ENCODE measurements at regions not wholly inside any gene's neighbourhood (a gene's known extent, or its start where the extent isn't known, plus 50 kb on each side); places are given as distances from the start of the nearest gene placed in this dataset.

GRCh38 chr13:107721125-107721869 lies 494.0 kb downstream of the LIG4 start:
- H2AK5ac ChIP-seq (ENCODE audit: low read length, severe bottlenecking), result no peak overlapping the region
- no peak overlapping the region for H4K91ac ChIP-seq (ENCODE audit: low read length)
- H3K4me3 ChIP-seq (ENCODE audit: insufficient read depth in 1 of 2, low read depth in 1 of 2, low read length in 2 of 2), result no peak overlapping the region
- no peak overlapping the region for H3K4ac ChIP-seq (ENCODE audit: low read depth in 1 of 2, low read length in 2 of 2)
- no peak overlapping the region for H2AFZ ChIP-seq (ENCODE audit: low read depth, low read length)
- no peak overlapping the region for H2BK15ac ChIP-seq (ENCODE audit: low read depth, poor library complexity, severe bottlenecking)
- H3K14ac ChIP-seq (ENCODE audit: low read length in 2 of 2), result no peak overlapping the region
- peaks cover 7% of the 10 kb centered on the region for H3K4me1 ChIP-seq (ENCODE audit: control insufficient read depth, insufficient read depth, low read depth, low read length)
- H3K27me3 ChIP-seq (ENCODE audit: control insufficient read depth in 1 of 2, insufficient read depth in 1 of 2, low read length in 2 of 2), result no peaks in the 10 kb centered on the region
- DNase-seq, result no peak
- no peak overlapping the region for H2BK12ac ChIP-seq (ENCODE audit: low read length in 2 of 2)
- H3K23ac ChIP-seq (ENCODE audit: low read length in 2 of 2), result no peak overlapping the region
- no peak overlapping the region for H4K8ac ChIP-seq (ENCODE audit: low read length)
- no peak overlapping the region for H2BK5ac ChIP-seq (ENCODE audit: low read depth, low read length, poor library complexity, severe bottlenecking)
- no peak overlapping the region for H3K18ac ChIP-seq (ENCODE audit: low read depth in 1 of 2, low read length in 2 of 2)
- peaks cover 5% of the 10 kb centered on the region for H3K9me3 ChIP-seq (ENCODE audit: control insufficient read depth, low read length)
- no peak overlapping the region for H3K4me2 ChIP-seq (ENCODE audit: low read length, poor library complexity, severe bottlenecking)
- no peak overlapping the region for H2BK120ac ChIP-seq (ENCODE audit: low read depth, low read length)
- no peak overlapping the region for H3K27ac ChIP-seq (ENCODE audit: low read length, poor library complexity, severe bottlenecking)
- no peak overlapping the region for H3K9ac ChIP-seq (ENCODE audit: low read length)
- peaks cover 38% of the 10 kb centered on the region for H3K79me1 ChIP-seq (replicated peaks; ENCODE audit: low read length, poor library complexity, severe bottlenecking)
- WGBS, result 57% methylated on average over 10 of the region's 13 CpGs
- H3K36me3 ChIP-seq (ENCODE audit: control insufficient read depth in 1 of 2, insufficient read depth in 2 of 2, low read depth in 1 of 2, low read length in 2 of 2), result no peaks in the 10 kb centered on the region

DNA sequence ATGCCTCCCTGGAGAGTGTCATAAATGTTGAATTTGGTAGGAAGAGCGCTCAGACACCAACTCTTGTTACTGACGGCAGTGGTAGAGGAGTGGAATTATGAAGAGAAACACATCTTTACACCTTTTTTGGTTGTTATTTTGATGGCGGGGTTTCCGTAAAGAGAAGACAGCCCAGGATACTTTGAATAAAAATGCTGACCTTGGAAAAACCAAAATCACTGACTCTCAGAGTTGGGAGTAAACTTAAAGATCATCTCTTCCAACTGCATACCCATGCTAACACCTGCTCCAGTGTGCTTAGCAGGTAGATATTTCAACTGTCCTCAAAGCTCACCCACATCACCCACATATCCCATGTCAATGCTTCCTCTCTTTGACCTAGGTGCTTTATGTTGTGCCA lies 498.6 kb downstream of the LIG4 start:
- Histone ChIP-seq H2BK15ac (ENCODE audit: low read depth, poor library complexity, severe bottlenecking) (no peak overlapping the region), H3K4me2 (ENCODE audit: low read length, poor library complexity, severe bottlenecking) (no peak overlapping the region), H4K8ac (ENCODE audit: low read length) (no peak overlapping the region), H2AFZ (ENCODE audit: low read depth, low read length) (no peak overlapping the region), H3K4ac (ENCODE audit: low read depth in 1 of 2, low read length in 2 of 2) (no peak overlapping the region), H4K91ac (ENCODE audit: low read length) (no peak overlapping the region), H3K23ac (ENCODE audit: low read length in 2 of 2) (no peak overlapping the region), H2AK5ac (ENCODE audit: low read length, severe bottlenecking) (no peak overlapping the region), H3K36me3 (ENCODE audit: control insufficient read depth in 1 of 2, insufficient read depth in 2 of 2, low read depth in 1 of 2, low read length in 2 of 2) (no peaks in the 10 kb centered on the region), H3K4me3 (ENCODE audit: insufficient read depth in 1 of 2, low read depth in 1 of 2, low read length in 2 of 2) (no peak overlapping the region), H2BK12ac (ENCODE audit: low read length in 2 of 2) (no peak overlapping the region), H3K9ac (ENCODE audit: low read length) (no peak overlapping the region), H2BK120ac (ENCODE audit: low read depth, low read length) (no peak overlapping the region), H2BK5ac (ENCODE audit: low read depth, low read length, poor library complexity, severe bottlenecking) (no peak overlapping the region), H3K27ac (ENCODE audit: low read length, poor library complexity, severe bottlenecking) (no peak overlapping the region), H3K79me1 (replicated peaks; ENCODE audit: low read length, poor library complexity, severe bottlenecking) (peaks cover 38% of the 10 kb centered on the region), H3K14ac (ENCODE audit: low read length in 2 of 2) (no peak overlapping the region), H3K9me3 (ENCODE audit: control insufficient read depth, low read length) (peaks cover 5% of the 10 kb centered on the region), H3K4me1 (ENCODE audit: control insufficient read depth, insufficient read depth, low read depth, low read length) (peaks cover 4% of the 10 kb centered on the region), H3K18ac (ENCODE audit: low read depth in 1 of 2, low read length in 2 of 2) (no peak overlapping the region), H3K27me3 (ENCODE audit: control insufficient read depth in 1 of 2, insufficient read depth in 1 of 2, low read length in 2 of 2) (no peaks in the 10 kb centered on the region)
- DNase-seq, result no peak
- WGBS, result 96% methylated on average over 4 of the region's 4 CpGs

DNA sequence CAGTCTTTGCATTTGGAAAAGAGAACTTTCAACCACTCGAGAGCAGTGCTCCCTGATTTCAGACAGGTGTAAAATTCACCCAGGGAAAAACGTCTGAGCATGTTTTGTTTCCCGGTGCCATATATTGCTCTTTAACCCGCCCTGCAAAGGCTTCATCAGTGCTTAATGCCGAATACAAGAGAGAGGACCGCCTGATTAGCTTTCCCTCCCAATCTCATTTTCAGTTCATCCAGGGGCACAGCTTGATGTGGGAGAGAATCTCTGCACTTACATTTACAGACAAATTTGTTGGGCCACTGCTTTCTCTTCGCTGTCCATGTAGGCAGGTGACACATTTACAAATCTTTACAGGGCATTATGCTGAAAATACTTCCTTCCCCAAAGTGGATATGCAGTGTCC lies 499.1 kb downstream of the LIG4 start:
- peaks cover 5% of the 10 kb centered on the region for H3K9me3 ChIP-seq (ENCODE audit: control insufficient read depth, low read length)
- H2AFZ ChIP-seq (ENCODE audit: low read depth, low read length), result no peak overlapping the region
- no peak overlapping the region for H2AK5ac ChIP-seq (ENCODE audit: low read length, severe bottlenecking)
- peaks cover 1% of the 10 kb centered on the region for H3K4me1 ChIP-seq (ENCODE audit: control insufficient read depth, insufficient read depth, low read depth, low read length)
- H3K9ac ChIP-seq (ENCODE audit: low read length), result no peak overlapping the region
- no peaks in the 10 kb centered on the region for H3K27me3 ChIP-seq (ENCODE audit: control insufficient read depth in 1 of 2, insufficient read depth in 1 of 2, low read length in 2 of 2)
- H3K4me3 ChIP-seq (ENCODE audit: insufficient read depth in 1 of 2, low read depth in 1 of 2, low read length in 2 of 2), result no peak overlapping the region
- H4K91ac ChIP-seq (ENCODE audit: low read length), result no peak overlapping the region
- no peak overlapping the region for H3K4ac ChIP-seq (ENCODE audit: low read depth in 1 of 2, low read length in 2 of 2)
- no peak overlapping the region for H2BK12ac ChIP-seq (ENCODE audit: low read length in 2 of 2)
- peaks cover 33% of the 10 kb centered on the region for H3K79me1 ChIP-seq (replicated peaks; ENCODE audit: low read length, poor library complexity, severe bottlenecking)
- WGBS, result 84% methylated on average over 6 of the region's 7 CpGs
- no peaks in the 10 kb centered on the region for H3K36me3 ChIP-seq (ENCODE audit: control insufficient read depth in 1 of 2, insufficient read depth in 2 of 2, low read depth in 1 of 2, low read length in 2 of 2)
- H3K14ac ChIP-seq (ENCODE audit: low read length in 2 of 2), result no peak overlapping the region
- DNase-seq, result no peak
- no peak overlapping the region for H3K23ac ChIP-seq (ENCODE audit: low read length in 2 of 2)
- H2BK5ac ChIP-seq (ENCODE audit: low read depth, low read length, poor library complexity, severe bottlenecking), result no peak overlapping the region
- H3K18ac ChIP-seq (ENCODE audit: low read depth in 1 of 2, low read length in 2 of 2), result no peak overlapping the region
- H2BK120ac ChIP-seq (ENCODE audit: low read depth, low read length), result no peak overlapping the region
- no peak overlapping the region for H3K4me2 ChIP-seq (ENCODE audit: low read length, poor library complexity, severe bottlenecking)
- no peak overlapping the region for H3K27ac ChIP-seq (ENCODE audit: low read length, poor library complexity, severe bottlenecking)
- no peak overlapping the region for H4K8ac ChIP-seq (ENCODE audit: low read length)
- no peak overlapping the region for H2BK15ac ChIP-seq (ENCODE audit: low read depth, poor library complexity, severe bottlenecking)

- Histone ChIP-seq H3K36me3 (ENCODE audit: control insufficient read depth in 1 of 2, insufficient read depth in 2 of 2, low read depth in 1 of 2, low read length in 2 of 2) (no peaks in the 10 kb centered on the region), H2AK5ac (ENCODE audit: low read length, severe bottlenecking) (no peak overlapping the region), H3K27me3 (ENCODE audit: control insufficient read depth in 1 of 2, insufficient read depth in 1 of 2, low read length in 2 of 2) (no peaks in the 10 kb centered on the region), H3K79me1 (replicated peaks; ENCODE audit: low read length, poor library complexity, severe bottlenecking) (peaks cover 32% of the 10 kb centered on the region), H2AFZ (ENCODE audit: low read depth, low read length) (no peak overlapping the region), H2BK12ac (ENCODE audit: low read length in 2 of 2) (no peak overlapping the region), H3K9me3 (ENCODE audit: control insufficient read depth, low read length) (peaks cover 5% of the 10 kb centered on the region), H4K91ac (ENCODE audit: low read length) (no peak overlapping the region), H3K4ac (ENCODE audit: low read depth in 1 of 2, low read length in 2 of 2) (no peak overlapping the region), H3K14ac (ENCODE audit: low read length in 2 of 2) (no peak overlapping the region), H3K4me2 (ENCODE audit: low read length, poor library complexity, severe bottlenecking) (no peak overlapping the region), H3K4me1 (ENCODE audit: control insufficient read depth, insufficient read depth, low read depth, low read length) (peaks cover 1% of the 10 kb centered on the region), H3K9ac (ENCODE audit: low read length) (no peak overlapping the region), H2BK15ac (ENCODE audit: low read depth, poor library complexity, severe bottlenecking) (no peak overlapping the region), H3K23ac (ENCODE audit: low read length in 2 of 2) (no peak overlapping the region), H4K8ac (ENCODE audit: low read length) (no peak overlapping the region), H3K18ac (ENCODE audit: low read depth in 1 of 2, low read length in 2 of 2) (no peak overlapping the region), H2BK5ac (ENCODE audit: low read depth, low read length, poor library complexity, severe bottlenecking) (no peak overlapping the region), H3K27ac (ENCODE audit: low read length, poor library complexity, severe bottlenecking) (no peak overlapping the region), H3K4me3 (ENCODE audit: insufficient read depth in 1 of 2, low read depth in 1 of 2, low read length in 2 of 2) (no peak overlapping the region), H2BK120ac (ENCODE audit: low read depth, low read length) (no peak overlapping the region)
- DNase-seq, result no peak
- WGBS, result 89% methylated on average over 7 of the region's 7 CpGs
Measured at GRCh38 chr13:107715496-107715895, 499.8 kb downstream of the LIG4 start.

Data from mesenchymal stem cell (in vitro differentiated cells and primary cell).